H9 (cell line): ENCODE measurements at regions not wholly inside any gene's neighbourhood (a gene's known extent, or its start where the extent isn't known, plus 50 kb on each side); places are given as distances from the start of the nearest gene placed in this dataset.

Experiments
- DNase-seq: peaks from one replicate; pipeline ENCODE4 v3.0.0-alpha.2; 2017
- H2AFZ ChIP-seq: one replicate; pipeline ENCODE4 v1.6.1; 2013; ENCODE audit warnings: mild to moderate bottlenecking, low read length, control low read depth, moderate library complexity
- H2AK5ac ChIP-seq: 2 replicates; pipeline ENCODE4 v1.6.1; 2013; ENCODE audit warnings: low read length, control low read depth, mixed read lengths; ENCODE audit not compliant: insufficient read length
- H2BK120ac ChIP-seq: one replicate; pipeline ENCODE4 v1.6.1; 2013; ENCODE audit warnings: low read depth, mild to moderate bottlenecking, low read length, control low read depth, inconsistent platforms; ENCODE audit not compliant: poor library complexity, severe bottlenecking
- H2BK12ac ChIP-seq: 2 replicates; pipeline ENCODE4 v1.6.1; 2013; ENCODE audit warnings: low read length, control low read depth, mixed read lengths, low read depth; ENCODE audit not compliant: insufficient read length
- H2BK15ac ChIP-seq: 2 replicates; pipeline ENCODE4 v1.6.1; 2013; ENCODE audit warnings: low read depth, low read length, control low read depth
- H2BK20ac ChIP-seq: one replicate; pipeline ENCODE4 v1.6.1; 2013; ENCODE audit warnings: low read depth, mild to moderate bottlenecking, low read length, control low read depth, inconsistent platforms; ENCODE audit not compliant: poor library complexity, severe bottlenecking
- H2BK5ac ChIP-seq: 2 replicates; pipeline ENCODE4 v1.6.1; 2013; ENCODE audit warnings: low read length, control low read depth, mixed read lengths; ENCODE audit not compliant: insufficient read length
- H3K14ac ChIP-seq: 2 replicates; pipeline ENCODE4 v1.6.1; 2013; ENCODE audit warnings: low read length, control low read depth; ENCODE audit not compliant: insufficient read depth
- H3K18ac ChIP-seq: 2 replicates; pipeline ENCODE4 v1.6.1; 2013; ENCODE audit warnings: low read depth, mild to moderate bottlenecking, mixed read lengths, low read length, control low read depth; ENCODE audit not compliant: insufficient read length
- H3K23ac ChIP-seq: 2 replicates; pipeline ENCODE4 v1.6.1; 2013; ENCODE audit warnings: low read length, control low read depth, mixed read lengths, low read depth; ENCODE audit not compliant: insufficient read length
- H3K23me2 ChIP-seq: 2 replicates; pipeline ENCODE4 v1.6.1; 2013; ENCODE audit warnings: low read depth, mild to moderate bottlenecking, mixed read lengths, low read length, control low read depth; ENCODE audit not compliant: insufficient read length, poor library complexity, severe bottlenecking
- H3K27ac ChIP-seq: 2 replicates; pipeline ENCODE4 v1.5.1; 2013; ENCODE audit warnings: low read length, control low read depth, mixed read lengths, low read depth; ENCODE audit not compliant: insufficient read length
- H3K27me3 ChIP-seq: 2 replicates; pipeline ENCODE4 v1.6.1; 2013; ENCODE audit warnings: low read length, control low read depth, inconsistent platforms; ENCODE audit not compliant: insufficient read depth
- H3K4ac ChIP-seq: 2 replicates; pipeline ENCODE4 v1.6.1; 2013; ENCODE audit warnings: low read depth, mild to moderate bottlenecking, control low read depth, inconsistent platforms, low read length, moderate library complexity
- H3K4me1 ChIP-seq: 2 replicates; pipeline ENCODE4 v1.6.1; 2013; ENCODE audit warnings: low read length, control low read depth, inconsistent platforms; ENCODE audit not compliant: insufficient read depth
- H3K4me2 ChIP-seq: 2 replicates; pipeline ENCODE4 v1.6.1; 2013; ENCODE audit warnings: low read length, control low read depth, mixed read lengths; ENCODE audit not compliant: insufficient read length, insufficient read depth
- H3K56ac ChIP-seq: 2 replicates; pipeline ENCODE4 v1.6.1; 2013; ENCODE audit warnings: low read depth, mild to moderate bottlenecking, mixed read lengths, low read length, control low read depth; ENCODE audit not compliant: insufficient read length
- H3K79me1 ChIP-seq: 2 replicates; pipeline ENCODE4 v1.6.1; 2013; ENCODE audit warnings: low read depth, mild to moderate bottlenecking, moderate library complexity, low read length, control low read depth, inconsistent platforms; ENCODE audit not compliant: insufficient read depth, poor library complexity, severe bottlenecking
- H3K79me2 ChIP-seq: 2 replicates; pipeline ENCODE4 v1.6.1; 2013; ENCODE audit warnings: low read length, control low read depth, inconsistent platforms; ENCODE audit not compliant: insufficient read depth
- H3K9ac ChIP-seq: 2 replicates; pipeline ENCODE4 v1.6.1; 2013; ENCODE audit warnings: low read length, control low read depth, mixed read lengths; ENCODE audit not compliant: insufficient read length; ENCODE audit errors: extremely low read depth
- H3K9me3 ChIP-seq: one replicate; pipeline ENCODE4 v1.6.1; 2013; ENCODE audit warnings: low read depth, low read length, inconsistent platforms; ENCODE audit not compliant: control insufficient read depth
- H3T11ph ChIP-seq: one replicate; pipeline ENCODE4 v1.6.1; 2013; ENCODE audit warnings: mild to moderate bottlenecking, low read length, control low read depth, inconsistent platforms
- H4K20me1 ChIP-seq: one replicate; pipeline ENCODE4 v1.6.1; 2013; ENCODE audit not compliant: control insufficient read depth, insufficient read length, insufficient read depth
- H4K5ac ChIP-seq: 2 replicates; pipeline ENCODE4 v1.6.1; 2013; ENCODE audit warnings: low read depth, mild to moderate bottlenecking, mixed read lengths, low read length, control low read depth; ENCODE audit not compliant: insufficient read length
- H4K8ac ChIP-seq: replicated peaks from 2 replicates; pipeline ENCODE4 v1.6.1; 2013; ENCODE audit warnings: low read length, control low read depth, mixed read lengths, low read depth; ENCODE audit not compliant: insufficient read length
- H4K91ac ChIP-seq: 2 replicates; pipeline ENCODE4 v1.6.1; 2013; ENCODE audit warnings: low read depth, mild to moderate bottlenecking, moderate library complexity, mixed read lengths, low read length, control low read depth; ENCODE audit not compliant: insufficient read length
- H3K27ac Mint-ChIP-seq, 3 experiments: 2 replicates in 2 of 3; 3 replicates in 1 of 3; pipeline ENCODE4 v1.8.0; 2020 to 2021; ENCODE audit warnings: mixed read lengths in 3 of 3, mild to moderate bottlenecking in 1 of 3, moderate library complexity in 1 of 3
- H3K27me3 Mint-ChIP-seq: 2 replicates; pipeline ENCODE4 v1.8.0; 2021; ENCODE audit warnings: low read depth, mild to moderate bottlenecking, moderate library complexity, mixed read lengths
- H3K36me3 Mint-ChIP-seq, 3 experiments: 2 replicates in 2 of 3; 3 replicates in 1 of 3; pipeline ENCODE4 v1.8.0; 2020 to 2021; ENCODE audit warnings: low read depth in 3 of 3, mixed read lengths in 3 of 3; ENCODE audit not compliant: insufficient read depth in 1 of 3
- H3K4me1 Mint-ChIP-seq, 2 experiments: 2 replicates each; pipeline ENCODE4 v1.8.0; 2020; ENCODE audit warnings: mixed read lengths in 2 of 2
- H3K4me3 Mint-ChIP-seq, 2 experiments: 2 replicates in 1 of 2; 3 replicates in 1 of 2; pipeline ENCODE4 v1.8.0; 2020 to 2021; ENCODE audit warnings: mild to moderate bottlenecking in 2 of 2, mixed read lengths in 2 of 2, moderate library complexity in 1 of 2
- H3K9me3 Mint-ChIP-seq, 2 experiments: 2 replicates in 1 of 2; 3 replicates in 1 of 2; pipeline ENCODE4 v1.8.0; 2020; ENCODE audit warnings: mild to moderate bottlenecking in 2 of 2, mixed read lengths in 2 of 2, moderate library complexity in 1 of 2
- TF ChIP-seq, protein P1 (sequence below): fragments of 200-600 bp; sonication (generic); conservative IDR thresholded peaks from 3 replicates; pipeline ENCODE4 v1.8.0; 2021; ENCODE audit warnings: antibody characterized with exemption, mild to moderate bottlenecking

GRCh38 chr1:221150996-221151395 is 271.8 kb downstream of the HLX start:
- H3K56ac ChIP-seq: no peak overlapping the region
- no peaks in the 10 kb centered on the region for H3K9me3 ChIP-seq
- Mint-ChIP-seq H3K9me3 (peaks cover 2 to 4% of the 10 kb centered on the region in 2 experiments; a peak in 3 of 5 replicates), H3K36me3 (no peaks in the 10 kb centered on the region), H3K27me3 (peaks cover 3% of the 10 kb centered on the region), H3K27ac (no peak overlapping the region), H3K4me3 (no peak overlapping the region), H3K4me1 (peaks cover 3 to 5% of the 10 kb centered on the region in 2 experiments; a peak in 1 of 4 replicates)
- H3K9ac ChIP-seq: no peak overlapping the region
- H3K4me1 ChIP-seq: no peaks in the 10 kb centered on the region
- no peaks in the 10 kb centered on the region for H4K20me1 ChIP-seq
- H3K18ac ChIP-seq: no peak overlapping the region
- no peaks in the 10 kb centered on the region for H3K23me2 ChIP-seq
- no peak overlapping the region for H2AFZ ChIP-seq
- no peak overlapping the region for H3K4me2 ChIP-seq
- H2BK12ac ChIP-seq: no peak overlapping the region
- no peaks in the 10 kb centered on the region for H3K79me2 ChIP-seq
- no peak overlapping the region for H3K23ac ChIP-seq
- no peak overlapping the region for H2BK5ac ChIP-seq
- TF ChIP-seq, protein P1, sequence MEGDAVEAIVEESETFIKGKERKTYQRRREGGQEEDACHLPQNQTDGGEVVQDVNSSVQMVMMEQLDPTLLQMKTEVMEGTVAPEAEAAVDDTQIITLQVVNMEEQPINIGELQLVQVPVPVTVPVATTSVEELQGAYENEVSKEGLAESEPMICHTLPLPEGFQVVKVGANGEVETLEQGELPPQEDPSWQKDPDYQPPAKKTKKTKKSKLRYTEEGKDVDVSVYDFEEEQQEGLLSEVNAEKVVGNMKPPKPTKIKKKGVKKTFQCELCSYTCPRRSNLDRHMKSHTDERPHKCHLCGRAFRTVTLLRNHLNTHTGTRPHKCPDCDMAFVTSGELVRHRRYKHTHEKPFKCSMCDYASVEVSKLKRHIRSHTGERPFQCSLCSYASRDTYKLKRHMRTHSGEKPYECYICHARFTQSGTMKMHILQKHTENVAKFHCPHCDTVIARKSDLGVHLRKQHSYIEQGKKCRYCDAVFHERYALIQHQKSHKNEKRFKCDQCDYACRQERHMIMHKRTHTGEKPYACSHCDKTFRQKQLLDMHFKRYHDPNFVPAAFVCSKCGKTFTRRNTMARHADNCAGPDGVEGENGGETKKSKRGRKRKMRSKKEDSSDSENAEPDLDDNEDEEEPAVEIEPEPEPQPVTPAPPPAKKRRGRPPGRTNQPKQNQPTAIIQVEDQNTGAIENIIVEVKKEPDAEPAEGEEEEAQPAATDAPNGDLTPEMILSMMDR: no peak
- no peaks in the 10 kb centered on the region for H3K27me3 ChIP-seq
- H3T11ph ChIP-seq: no peak overlapping the region
- H4K91ac ChIP-seq: no peak overlapping the region
- no peak overlapping the region for H2BK20ac ChIP-seq
- H3K4ac ChIP-seq: no peak overlapping the region
- no peak overlapping the region for H2BK15ac ChIP-seq
- H3K79me1 ChIP-seq: no peaks in the 10 kb centered on the region
- H3K27ac ChIP-seq: no peak overlapping the region
- H2AK5ac ChIP-seq: no peak overlapping the region
- DNase-seq: no peak
- no peak overlapping the region for H4K8ac ChIP-seq
- H4K5ac ChIP-seq: no peak overlapping the region
- no peak overlapping the region for H3K14ac ChIP-seq
- H2BK120ac ChIP-seq: no peak overlapping the region
